ENCODE measurements at regions not wholly inside any gene's neighbourhood (a gene's known extent, or its start where the extent isn't known, plus 50 kb on each side); places are given as distances from the start of the nearest gene placed in this dataset.

DNA sequence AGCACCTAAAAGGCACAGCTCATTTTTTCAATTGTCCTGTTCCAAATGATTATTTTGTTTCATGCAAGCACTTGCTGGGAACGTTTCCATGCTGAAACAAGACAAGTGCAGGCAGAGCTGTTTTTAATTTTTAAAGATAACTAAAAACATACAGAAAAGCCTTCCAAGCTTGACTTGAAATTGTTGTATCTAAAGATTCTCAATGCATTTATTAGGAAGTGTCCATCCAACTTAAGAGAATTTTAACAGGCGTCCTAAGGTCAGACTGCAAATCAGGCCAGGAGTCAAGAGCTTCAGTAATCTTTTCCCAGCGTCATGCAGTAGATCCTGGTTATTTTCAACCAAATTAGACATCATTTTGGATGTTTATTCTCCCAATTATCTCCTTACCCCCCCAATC is 702.8 kb downstream of the KCNJ2 start:
- H3K36me3 ChIP-seq (ENCODE audit: insufficient read depth, low read depth, low read length) = no peaks in the 10 kb centered on the region
- H3K9me3 ChIP-seq (ENCODE audit: insufficient read depth, low read depth, low read length) = no peaks in the 10 kb centered on the region
- H3K27ac ChIP-seq (ENCODE audit: low read length) = no peak overlapping the region
- H3K4me3 ChIP-seq (ENCODE audit: low read length) = no peak overlapping the region
- H3K9ac ChIP-seq (ENCODE audit: low read depth, low read length) = no peak overlapping the region
- H3K4me1 ChIP-seq (ENCODE audit: insufficient read depth, low read length) = peaks cover 18% of the 10 kb centered on the region; the same call in 1 of the 2 replicates
- no peaks in the 10 kb centered on the region for H3K27me3 ChIP-seq (ENCODE audit: insufficient read depth, low read length)

DNA sequence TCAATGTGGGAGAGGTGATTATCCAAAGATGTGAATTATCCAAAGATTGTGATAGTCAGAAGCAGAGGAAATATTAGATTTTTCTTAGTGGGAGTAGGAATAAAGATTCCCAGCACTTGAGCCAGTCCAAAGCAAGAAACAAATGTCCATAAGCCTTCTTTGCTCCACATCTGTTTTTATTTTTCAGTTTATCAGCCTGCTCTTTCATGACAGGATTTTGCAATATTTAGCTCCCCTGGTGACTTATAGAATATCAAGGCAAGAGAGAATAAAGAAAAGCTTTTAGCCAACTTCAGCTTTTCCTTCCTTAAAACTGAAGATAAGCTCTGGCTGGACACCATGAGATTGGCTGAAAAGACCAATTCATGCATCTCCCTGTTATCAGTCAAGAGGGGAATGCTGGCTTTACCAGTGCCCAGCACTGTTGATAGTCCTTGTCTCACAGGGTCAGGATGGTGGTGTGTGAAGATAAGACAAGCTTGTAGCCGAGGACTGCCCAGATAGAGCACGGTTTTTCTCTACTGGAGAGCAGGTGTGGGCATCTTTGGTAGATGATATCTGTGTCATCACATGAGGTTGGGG is 706.5 kb downstream of the KCNJ2 start:
- no peak overlapping the region for H3K27ac ChIP-seq (ENCODE audit: low read length)
- peaks cover 5% of the 10 kb centered on the region; the same call in 1 of the 2 replicates for H3K4me1 ChIP-seq (ENCODE audit: insufficient read depth, low read length)
- H3K27me3 ChIP-seq (ENCODE audit: insufficient read depth, low read length) = no peaks in the 10 kb centered on the region
- H3K9me3 ChIP-seq (ENCODE audit: insufficient read depth, low read depth, low read length) = no peaks in the 10 kb centered on the region
- H3K4me3 ChIP-seq (ENCODE audit: low read length) = no peak overlapping the region
- H3K9ac ChIP-seq (ENCODE audit: low read depth, low read length) = no peak overlapping the region
- H3K36me3 ChIP-seq (ENCODE audit: insufficient read depth, low read depth, low read length) = no peaks in the 10 kb centered on the region

DNA sequence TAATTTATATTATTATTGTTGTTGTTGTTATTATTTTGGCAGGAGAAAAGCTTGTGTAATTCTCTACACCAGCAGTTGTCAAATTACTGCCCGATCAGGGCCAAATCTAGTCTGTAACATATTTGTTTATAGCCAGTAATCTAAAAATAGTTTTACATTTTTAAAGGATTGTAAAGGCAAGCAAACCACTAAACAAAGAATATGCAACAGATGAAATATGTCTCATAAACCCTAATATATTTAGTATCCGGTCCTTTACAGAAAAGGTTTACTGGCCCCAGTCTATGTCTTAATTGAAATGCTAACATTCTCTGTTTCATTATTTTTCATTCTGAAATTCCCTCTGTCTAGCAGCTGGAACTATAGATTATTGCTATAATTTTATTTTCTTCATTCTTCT is 709.5 kb downstream of the KCNJ2 start:
- no peaks in the 10 kb centered on the region for H3K27me3 ChIP-seq (ENCODE audit: insufficient read depth, low read length)

DNA sequence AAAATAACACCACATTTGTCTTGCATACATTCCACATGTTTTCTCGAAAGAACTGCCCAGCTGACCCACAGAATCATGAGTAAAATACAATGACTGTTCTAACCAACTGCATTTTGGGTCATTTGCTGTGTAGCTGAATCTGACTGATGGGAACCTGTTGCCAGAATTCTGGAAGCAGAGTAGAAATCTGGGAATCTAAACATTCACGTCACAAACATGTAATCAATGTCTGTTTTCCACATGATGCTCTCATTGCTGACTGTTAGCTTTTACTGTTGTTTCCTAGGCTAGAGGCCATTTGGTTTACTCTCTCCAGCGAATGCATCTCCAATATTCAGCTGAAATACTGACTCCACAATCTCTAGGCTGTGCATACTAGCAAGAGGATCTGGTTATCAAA is 710.1 kb downstream of the KCNJ2 start:
- H3K9ac ChIP-seq (ENCODE audit: low read depth, low read length) = no peak overlapping the region
- no peak overlapping the region for H3K4me3 ChIP-seq (ENCODE audit: low read length)
- H3K9me3 ChIP-seq (ENCODE audit: insufficient read depth, low read depth, low read length) = no peaks in the 10 kb centered on the region
- peaks cover 6% of the 10 kb centered on the region for H3K4me1 ChIP-seq (ENCODE audit: insufficient read depth, low read length)
- H3K27ac ChIP-seq (ENCODE audit: low read length) = no peak overlapping the region
- no peaks in the 10 kb centered on the region for H3K27me3 ChIP-seq (ENCODE audit: insufficient read depth, low read length)
- no peaks in the 10 kb centered on the region for H3K36me3 ChIP-seq (ENCODE audit: insufficient read depth, low read depth, low read length)

More for the DNA sequence above, 709.5 kb downstream of the KCNJ2 start:
- H3K4me3 ChIP-seq (ENCODE audit: low read length) = no peak overlapping the region
- H3K9me3 ChIP-seq (ENCODE audit: insufficient read depth, low read depth, low read length) = no peaks in the 10 kb centered on the region
- H3K36me3 ChIP-seq (ENCODE audit: insufficient read depth, low read depth, low read length) = no peaks in the 10 kb centered on the region
- H3K9ac ChIP-seq (ENCODE audit: low read depth, low read length) = no peak overlapping the region
- H3K27ac ChIP-seq (ENCODE audit: low read length) = no peak overlapping the region
- H3K4me1 ChIP-seq (ENCODE audit: insufficient read depth, low read length) = peaks cover 6% of the 10 kb centered on the region

DNA sequence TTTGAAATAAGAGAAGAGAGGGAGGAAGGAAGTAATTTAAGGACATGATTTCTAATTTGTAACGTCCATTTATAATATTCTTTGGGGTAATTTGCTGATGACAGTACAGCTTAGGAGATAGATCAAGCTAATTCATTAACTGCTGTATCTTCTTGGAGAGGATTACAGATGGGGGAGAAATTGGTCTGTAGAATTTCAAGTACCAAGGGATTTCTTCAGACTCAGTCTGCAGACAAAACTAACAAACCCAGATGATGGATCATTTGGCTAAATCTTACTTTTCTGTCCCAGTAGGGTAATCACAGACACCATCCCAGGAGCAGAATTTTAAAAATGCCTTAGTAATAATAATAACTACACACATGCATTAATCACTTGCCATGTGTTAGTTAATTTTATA is 711.8 kb downstream of the KCNJ2 start:
- Histone ChIP-seq H3K4me1 (ENCODE audit: insufficient read depth, low read length) (peaks cover 6% of the 10 kb centered on the region), H3K9me3 (ENCODE audit: insufficient read depth, low read depth, low read length) (no peaks in the 10 kb centered on the region), H3K36me3 (ENCODE audit: insufficient read depth, low read depth, low read length) (no peaks in the 10 kb centered on the region), H3K27ac (ENCODE audit: low read length) (no peak overlapping the region), H3K27me3 (ENCODE audit: insufficient read depth, low read length) (no peaks in the 10 kb centered on the region), H3K9ac (ENCODE audit: low read depth, low read length) (no peak overlapping the region), H3K4me3 (ENCODE audit: low read length) (no peak overlapping the region)

DNA sequence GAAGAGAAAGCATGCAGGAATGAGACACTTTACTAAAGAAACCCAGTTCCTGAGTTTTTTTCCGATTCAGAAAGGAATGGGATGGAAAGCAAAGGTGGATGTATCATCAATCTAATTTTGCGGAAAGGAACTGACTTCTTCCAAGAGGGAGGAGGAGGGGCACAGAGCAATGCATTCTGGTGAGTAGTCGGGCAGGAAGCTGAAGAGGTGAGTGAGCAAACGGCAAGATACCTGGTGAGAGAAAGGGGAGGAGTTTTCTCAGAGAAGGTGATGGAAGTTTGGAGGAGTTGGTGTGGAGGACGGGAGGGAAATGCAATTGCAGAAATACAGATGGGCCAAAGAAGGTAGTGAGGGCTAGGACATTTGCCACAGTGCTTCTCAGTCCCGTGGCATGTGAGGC is 713.2 kb downstream of the KCNJ2 start:
- Histone ChIP-seq H3K27ac (ENCODE audit: low read length) (no peak overlapping the region), H3K9me3 (ENCODE audit: insufficient read depth, low read depth, low read length) (no peaks in the 10 kb centered on the region), H3K27me3 (ENCODE audit: insufficient read depth, low read length) (no peaks in the 10 kb centered on the region), H3K9ac (ENCODE audit: low read depth, low read length) (no peak overlapping the region), H3K36me3 (ENCODE audit: insufficient read depth, low read depth, low read length) (no peaks in the 10 kb centered on the region), H3K4me1 (ENCODE audit: insufficient read depth, low read length) (peaks cover 6% of the 10 kb centered on the region), H3K4me3 (ENCODE audit: low read length) (no peak overlapping the region)

DNA sequence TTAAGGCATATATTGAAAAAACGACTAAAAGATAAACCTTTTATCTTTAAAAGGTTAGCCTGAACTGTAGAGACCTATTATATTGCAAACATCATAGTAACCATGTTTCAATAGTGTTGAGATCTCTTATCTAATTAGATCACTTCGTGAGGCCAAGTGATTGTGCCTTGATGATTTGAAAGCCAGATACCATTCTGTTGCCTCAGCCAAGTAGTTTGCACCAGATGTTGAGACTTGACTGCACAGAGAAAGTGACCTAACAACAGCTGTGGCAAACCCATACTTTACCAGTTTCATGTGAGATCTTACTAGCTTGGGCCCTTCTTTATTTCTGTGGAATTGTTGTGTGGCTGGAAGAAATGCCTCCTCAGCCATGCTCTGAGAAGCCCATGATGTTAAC is 717.3 kb downstream of the KCNJ2 start:
- no peaks in the 10 kb centered on the region for H3K36me3 ChIP-seq (ENCODE audit: insufficient read depth, low read depth, low read length)
- no peaks in the 10 kb centered on the region for H3K9me3 ChIP-seq (ENCODE audit: insufficient read depth, low read depth, low read length)
- H3K4me3 ChIP-seq (ENCODE audit: low read length) = no peak overlapping the region
- H3K4me1 ChIP-seq (ENCODE audit: insufficient read depth, low read length) = peaks cover 6% of the 10 kb centered on the region
- H3K9ac ChIP-seq (ENCODE audit: low read depth, low read length) = no peak overlapping the region
- H3K27ac ChIP-seq (ENCODE audit: low read length) = no peak overlapping the region
- H3K27me3 ChIP-seq (ENCODE audit: insufficient read depth, low read length) = no peaks in the 10 kb centered on the region

DNA sequence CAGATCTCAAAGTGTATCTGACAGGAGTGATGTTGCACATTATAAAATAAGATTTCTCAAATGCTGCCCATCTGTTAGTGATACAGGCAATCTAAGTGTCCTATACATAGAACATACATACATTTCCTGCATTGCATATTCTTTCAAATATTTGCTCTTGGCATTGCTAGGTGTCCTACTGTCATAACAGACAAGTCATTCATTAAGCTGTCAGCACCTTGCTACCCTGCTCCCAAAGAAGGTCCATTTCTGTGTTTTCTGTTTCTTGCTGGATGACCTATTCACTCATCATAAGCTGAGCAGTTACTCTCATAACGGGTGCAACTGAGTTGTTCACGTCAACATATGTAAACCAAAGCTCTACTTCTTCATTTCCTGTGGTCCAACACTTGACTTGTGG is 719.0 kb downstream of the KCNJ2 start:
- H3K9ac ChIP-seq (ENCODE audit: low read depth, low read length) = no peak overlapping the region

DNA sequence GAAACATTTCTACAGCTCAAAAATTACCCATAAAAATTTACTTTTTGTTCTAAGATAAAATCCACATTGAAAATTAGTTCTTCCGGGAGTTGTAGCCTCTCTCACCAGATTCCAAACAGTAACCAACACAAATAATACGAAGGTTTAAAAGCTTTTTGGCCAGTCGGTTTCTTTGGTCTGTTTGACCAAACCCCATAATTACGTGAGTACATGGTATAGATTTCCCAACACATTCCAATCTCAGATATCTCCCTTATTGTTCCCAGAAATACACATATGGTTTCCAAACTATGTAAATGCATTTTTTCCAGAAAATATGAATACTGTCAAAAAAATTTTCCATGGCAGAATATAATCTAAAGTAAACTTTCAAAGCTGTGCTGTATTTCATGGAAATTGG is 722.0 kb downstream of the KCNJ2 start:
- no peaks in the 10 kb centered on the region for H3K36me3 ChIP-seq (ENCODE audit: insufficient read depth, low read depth, low read length)
- H3K4me3 ChIP-seq (ENCODE audit: low read length) = no peak overlapping the region
- no peaks in the 10 kb centered on the region for H3K4me1 ChIP-seq (ENCODE audit: insufficient read depth, low read length)
- no peaks in the 10 kb centered on the region for H3K27me3 ChIP-seq (ENCODE audit: insufficient read depth, low read length)
- no peak overlapping the region for H3K27ac ChIP-seq (ENCODE audit: low read length)
- H3K9ac ChIP-seq (ENCODE audit: low read depth, low read length) = no peak overlapping the region
- no peaks in the 10 kb centered on the region for H3K9me3 ChIP-seq (ENCODE audit: insufficient read depth, low read depth, low read length)

More for the DNA sequence above, 719.0 kb downstream of the KCNJ2 start:
- H3K36me3 ChIP-seq (ENCODE audit: insufficient read depth, low read depth, low read length) = no peaks in the 10 kb centered on the region
- no peaks in the 10 kb centered on the region for H3K27me3 ChIP-seq (ENCODE audit: insufficient read depth, low read length)
- no peaks in the 10 kb centered on the region for H3K9me3 ChIP-seq (ENCODE audit: insufficient read depth, low read depth, low read length)
- H3K4me3 ChIP-seq (ENCODE audit: low read length) = no peak overlapping the region
- H3K27ac ChIP-seq (ENCODE audit: low read length) = no peak overlapping the region
- H3K4me1 ChIP-seq (ENCODE audit: insufficient read depth, low read length) = no peaks in the 10 kb centered on the region

DNA sequence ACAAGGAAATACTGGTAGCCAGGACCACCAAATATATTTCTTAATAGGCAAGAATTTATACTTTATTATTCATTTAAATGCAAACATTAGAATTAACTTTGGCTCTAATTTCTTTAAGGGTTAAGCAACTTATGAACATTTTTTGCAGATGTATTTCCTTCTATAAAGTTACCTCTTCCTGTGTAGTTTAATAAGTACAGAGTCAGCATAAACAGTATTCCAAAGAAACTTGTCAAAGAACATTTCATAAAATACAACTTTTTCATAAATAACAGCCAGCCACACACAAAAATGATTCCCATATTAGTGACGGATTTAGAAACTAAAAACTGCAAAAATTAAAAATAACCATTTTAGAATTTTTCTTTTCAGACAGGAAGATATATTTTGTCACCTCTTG is 723.2 kb downstream of the KCNJ2 start:
- Histone ChIP-seq H3K9me3 (ENCODE audit: insufficient read depth, low read depth, low read length) (no peaks in the 10 kb centered on the region), H3K36me3 (ENCODE audit: insufficient read depth, low read depth, low read length) (no peaks in the 10 kb centered on the region), H3K4me3 (ENCODE audit: low read length) (no peak overlapping the region), H3K27me3 (ENCODE audit: insufficient read depth, low read length) (no peaks in the 10 kb centered on the region), H3K27ac (ENCODE audit: low read length) (no peak overlapping the region), H3K9ac (ENCODE audit: low read depth, low read length) (no peak overlapping the region), H3K4me1 (ENCODE audit: insufficient read depth, low read length) (no peaks in the 10 kb centered on the region; the same call in 1 of the 2 replicates)

DNA sequence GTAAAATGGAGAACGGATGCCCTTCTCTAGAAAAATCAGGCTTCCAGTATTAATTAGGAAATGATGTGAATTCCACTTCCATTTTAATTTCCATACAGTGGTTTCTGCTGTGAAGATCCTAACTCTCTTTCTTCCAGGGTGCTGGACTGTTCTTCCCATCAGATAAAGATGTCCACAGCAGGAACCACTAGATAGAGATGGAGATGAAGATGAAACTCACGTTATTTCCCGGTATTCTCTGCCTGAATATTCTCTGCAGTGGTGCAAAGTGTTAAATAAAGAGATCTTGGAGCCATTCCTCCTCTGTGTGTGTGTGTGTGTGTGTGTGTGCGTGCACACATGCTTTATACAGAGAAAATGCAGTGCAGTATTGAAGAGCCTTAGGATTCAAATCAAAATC is 727.5 kb downstream of the KCNJ2 start:
- Histone ChIP-seq H3K4me3 (ENCODE audit: low read length) (no peak overlapping the region), H3K27me3 (ENCODE audit: insufficient read depth, low read length) (no peaks in the 10 kb centered on the region), H3K36me3 (ENCODE audit: insufficient read depth, low read depth, low read length) (no peaks in the 10 kb centered on the region), H3K4me1 (ENCODE audit: insufficient read depth, low read length) (no peaks in the 10 kb centered on the region; the same call in 1 of the 2 replicates), H3K9me3 (ENCODE audit: insufficient read depth, low read depth, low read length) (no peaks in the 10 kb centered on the region), H3K9ac (ENCODE audit: low read depth, low read length) (no peak overlapping the region), H3K27ac (ENCODE audit: low read length) (no peak overlapping the region)

DNA sequence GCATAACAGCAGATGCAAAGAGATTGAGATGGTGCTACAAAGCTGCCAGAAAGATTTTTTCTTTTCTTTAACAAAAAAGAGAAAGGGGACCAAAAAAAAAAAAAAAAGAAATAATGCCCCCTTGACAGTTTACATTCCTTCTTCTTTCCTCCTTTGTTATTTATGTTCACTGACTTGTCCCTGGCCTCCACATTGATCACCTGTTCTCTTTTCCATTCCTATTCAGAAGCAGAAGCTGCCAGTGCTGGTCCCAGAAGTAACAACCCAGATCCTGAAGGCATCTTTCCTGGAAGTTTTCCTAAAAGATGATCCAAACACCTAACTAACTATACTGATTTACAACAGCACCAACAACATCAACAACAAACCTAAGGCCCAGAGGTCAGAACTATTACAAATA is 728.1 kb downstream of the KCNJ2 start:
- H3K9me3 ChIP-seq (ENCODE audit: insufficient read depth, low read depth, low read length) = no peaks in the 10 kb centered on the region
- no peaks in the 10 kb centered on the region for H3K36me3 ChIP-seq (ENCODE audit: insufficient read depth, low read depth, low read length)
- no peaks in the 10 kb centered on the region for H3K27me3 ChIP-seq (ENCODE audit: insufficient read depth, low read length)
- no peaks in the 10 kb centered on the region; the same call in 1 of the 2 replicates for H3K4me1 ChIP-seq (ENCODE audit: insufficient read depth, low read length)
- no peak overlapping the region for H3K4me3 ChIP-seq (ENCODE audit: low read length)
- no peak overlapping the region for H3K27ac ChIP-seq (ENCODE audit: low read length)
- H3K9ac ChIP-seq (ENCODE audit: low read depth, low read length) = no peak overlapping the region

All from iPS-20b (cell line).